Muscle layer of duodenum (tissue), 2 donors: ENCODE measurements at regions not wholly inside any gene's neighbourhood (a gene's known extent, or its start where the extent isn't known, plus 50 kb on each side); places are given as distances from the start of the nearest gene placed in this dataset.

Experiments
- H3K27ac ChIP-seq: one replicate; pipeline ENCODE4 v1.7.0; 2013; ENCODE audit warnings: mild to moderate bottlenecking, low read length
- H3K27me3 ChIP-seq: one replicate; pipeline ENCODE4 v1.7.0; 2013; ENCODE audit warnings: low read depth, mild to moderate bottlenecking, control low read depth, low read length
- H3K36me3 ChIP-seq, 2 donors: one replicate each; pipeline ENCODE4 v1.7.0; 2013; ENCODE audit warnings: low read length in 2 of 2, control low read depth in 1 of 2, mild to moderate bottlenecking in 1 of 2; ENCODE audit not compliant: insufficient read depth in 2 of 2, control insufficient read depth in 1 of 2
- H3K4me1 ChIP-seq, 2 donors: one replicate each; pipeline ENCODE4 v1.7.0; 2013; ENCODE audit warnings: low read length in 2 of 2, mild to moderate bottlenecking in 2 of 2, control low read depth in 1 of 2, moderate library complexity in 1 of 2; ENCODE audit not compliant: insufficient read depth in 2 of 2, control insufficient read depth in 1 of 2
- H3K4me3 ChIP-seq, 2 donors: one replicate each; pipeline ENCODE4 v1.7.0; 2013; ENCODE audit warnings: low read length in 2 of 2, low read depth in 1 of 2, mild to moderate bottlenecking in 1 of 2
- H3K9me3 ChIP-seq, 2 donors: one replicate each; pipeline ENCODE4 v1.7.0; 2013; ENCODE audit warnings: low read length in 2 of 2, control low read depth in 1 of 2, mild to moderate bottlenecking in 1 of 2; ENCODE audit not compliant: control insufficient read depth in 1 of 2
- donor health status: healthy.

GRCh38 chr1:19591482-19592091 lies 52.5 kb upstream of the NBL1 start:
- H3K27me3 ChIP-seq: no peaks in the 10 kb centered on the region

GRCh38 chr1:19585507-19585906 lies 58.6 kb upstream of the NBL1 start:
- H3K9me3 ChIP-seq: no peaks in the 10 kb centered on the region
- H3K4me1 ChIP-seq: no peaks in the 10 kb centered on the region
- H3K27me3 ChIP-seq: no peaks in the 10 kb centered on the region
- no peaks in the 10 kb centered on the region for H3K36me3 ChIP-seq
- no peak overlapping the region for H3K4me3 ChIP-seq
- H3K27ac ChIP-seq: no peak overlapping the region

More at GRCh38 chr1:19591482-19592091, 52.5 kb upstream of the NBL1 start:
- Histone ChIP-seq H3K4me1 (peaks cover 0 to 5% of the 10 kb centered on the region in 2 donors), H3K27ac (no peak overlapping the region), H3K9me3 (no peaks in the 10 kb centered on the region), H3K4me3 (no peak overlapping the region), H3K36me3 (no peaks in the 10 kb centered on the region)

- Histone ChIP-seq H3K36me3 (no peaks in the 10 kb centered on the region), H3K27me3 (no peaks in the 10 kb centered on the region), H3K27ac (no peak overlapping the region), H3K4me1 (no peaks in the 10 kb centered on the region), H3K9me3 (no peaks in the 10 kb centered on the region), H3K4me3 (no peak overlapping the region)
These were observed 61.8 kb upstream of the NBL1 start for GRCh38 chr1:19582318-19582717.

- Histone ChIP-seq H3K27ac (no peak overlapping the region), H3K9me3 (no peaks in the 10 kb centered on the region), H3K27me3 (no peaks in the 10 kb centered on the region), H3K4me1 (no peaks in the 10 kb centered on the region), H3K4me3 (no peak overlapping the region), H3K36me3 (no peaks in the 10 kb centered on the region)
These were observed 62.7 kb upstream of the NBL1 start for GRCh38 chr1:19581381-19581780.

GRCh38 chr1:19577561-19577960 lies 66.5 kb upstream of the NBL1 start:
- Histone ChIP-seq H3K27me3 (no peaks in the 10 kb centered on the region), H3K36me3 (no peaks in the 10 kb centered on the region), H3K4me1 (no peaks in the 10 kb centered on the region), H3K27ac (no peak overlapping the region), H3K9me3 (no peaks in the 10 kb centered on the region), H3K4me3 (no peak overlapping the region)

- H3K4me1 ChIP-seq: no peaks in the 10 kb centered on the region
- H3K36me3 ChIP-seq: no peaks in the 10 kb centered on the region
- no peak overlapping the region for H3K27ac ChIP-seq
- no peaks in the 10 kb centered on the region for H3K27me3 ChIP-seq
- H3K9me3 ChIP-seq: no peaks in the 10 kb centered on the region
- H3K4me3 ChIP-seq: no peak overlapping the region
These were observed 67.1 kb upstream of the NBL1 start for GRCh38 chr1:19577036-19577435.

GRCh38 chr1:19569786-19570185 lies 74.3 kb upstream of the NBL1 start:
- Histone ChIP-seq H3K9me3 (no peaks in the 10 kb centered on the region), H3K27me3 (no peaks in the 10 kb centered on the region), H3K27ac (no peak overlapping the region), H3K4me3 (no peak overlapping the region), H3K4me1 (no peaks in the 10 kb centered on the region), H3K36me3 (no peaks in the 10 kb centered on the region)

GRCh38 chr1:19567041-19567440 lies 77.1 kb upstream of the NBL1 start:
- Histone ChIP-seq H3K4me1 (peaks cover 7 to 19% of the 10 kb centered on the region in 2 donors), H3K27ac (no peak overlapping the region), H3K4me3 (no peak overlapping the region), H3K27me3 (no peaks in the 10 kb centered on the region), H3K9me3 (no peaks in the 10 kb centered on the region), H3K36me3 (no peaks in the 10 kb centered on the region)

GRCh38 chr1:19564366-19564765 lies 79.0 kb upstream of the CAPZB start:
- Histone ChIP-seq H3K27ac (peak overlapping the region; percentile 76), H3K27me3 (no peaks in the 10 kb centered on the region), H3K4me1 (peaks cover 7 to 19% of the 10 kb centered on the region in 2 donors), H3K4me3 (peak overlapping the region in 1 of 2 donors; percentile 42), H3K36me3 (no peaks in the 10 kb centered on the region), H3K9me3 (no peaks in the 10 kb centered on the region)

- Histone ChIP-seq H3K4me3 (peak overlapping the region; percentile 24 to 42), H3K27me3 (no peaks in the 10 kb centered on the region), H3K36me3 (no peaks in the 10 kb centered on the region), H3K27ac (peak overlapping the region; percentile 76), H3K4me1 (peaks cover 7 to 19% of the 10 kb centered on the region in 2 donors), H3K9me3 (no peaks in the 10 kb centered on the region)
These were observed 78.2 kb upstream of the CAPZB start for GRCh38 chr1:19563324-19564097.

GRCh38 chr1:19562847-19563246 lies 77.5 kb upstream of the CAPZB start:
- Histone ChIP-seq H3K27ac (no peak overlapping the region), H3K4me3 (no peak overlapping the region), H3K9me3 (no peaks in the 10 kb centered on the region), H3K4me1 (peaks cover 7 to 19% of the 10 kb centered on the region in 2 donors), H3K27me3 (no peaks in the 10 kb centered on the region), H3K36me3 (no peaks in the 10 kb centered on the region)
